Left cardiac atrium (tissue), 4 donors: ENCODE measurements at regions not wholly inside any gene's neighbourhood (a gene's known extent, or its start where the extent isn't known, plus 50 kb on each side); places are given as distances from the start of the nearest gene placed in this dataset.
"Not testable (repeated sequence)": the region's sequence is repeated elsewhere in the genome, so short reads cannot be mapped to it uniquely, and the experiment has no call there.

Experiments used
- ATAC-seq, 2 donors: fragments of 200-7000 bp; cut with Tn5 transposase; one replicate each; pipeline ENCODE4 v1.9.1; 2020; ENCODE audit warnings: mild to moderate bottlenecking in 2 of 2, moderate library complexity in 2 of 2
- DNase-seq: peaks from one replicate; pipeline ENCODE4 v3.0.0-alpha.2; 2020
- intact Hi-C, 2 donors: fragments of 100-400 bp; cut with DNase I; formaldehyde crosslinking; loops; one replicate each; pipeline versions ENCODE4 v1.14.1 to v1.15.1; 2022 to 2023
- donor health status: DM: no; HTN: yes; CAD: no.
- donor health status: DM: no; HTN: yes; CAD: no; lungs with severe emphysema.
- donor health status: DM: yes; HTN: yes; CAD: no.
- donor health status: Dilated cardiomyopathy.

- no peak for ATAC-seq
- intact Hi-C loops: no loop called here
- DNase-seq: no peak
Observed at GRCh38 chr3:150331978-150332568, 76.0 kb upstream of the TSC22D2 start.

- no peak for ATAC-seq
- intact Hi-C loops: no loop called here
Observed at GRCh38 chr3:150330872-150331271, 77.2 kb upstream of the TSC22D2 start.

GRCh38 chr3:150330174-150330573 lies 77.9 kb upstream of the TSC22D2 start:
- ATAC-seq (no peak), DNase-seq (no peak)
- intact Hi-C loops: no loop called here

More at GRCh38 chr3:150330872-150331271, 77.2 kb upstream of the TSC22D2 start:
- DNase-seq: no peak

- intact Hi-C loops: no loop called here
- ATAC-seq: no peak
Observed at GRCh38 chr3:150329408-150329807, 78.7 kb upstream of the TSC22D2 start.

GRCh38 chr3:150328654-150329040 lies 79.5 kb upstream of the TSC22D2 start:
- intact Hi-C loops: no loop called here
- ATAC-seq: no peak
- no peak for DNase-seq

More at GRCh38 chr3:150329408-150329807, 78.7 kb upstream of the TSC22D2 start:
- DNase-seq: no peak

- no peak for DNase-seq
- no peak for ATAC-seq
- intact Hi-C loops: no loop called here
Observed at GRCh38 chr3:150327678-150328653, 80.1 kb upstream of the TSC22D2 start.

- DNase-seq (no peak), ATAC-seq (no peak)
- intact Hi-C loops: no loop called here
Observed at GRCh38 chr3:150324788-150325187, 83.3 kb upstream of the TSC22D2 start.

GRCh38 chr3:150324245-150324644 lies 83.9 kb upstream of the TSC22D2 start:
- no peak for DNase-seq
- no peak for ATAC-seq
- intact Hi-C loops: no loop called here

- ATAC-seq (no peak), DNase-seq (no peak)
- intact Hi-C loops: no loop called here
Observed at GRCh38 chr3:150323770-150324169, 84.3 kb upstream of the TSC22D2 start.

GRCh38 chr3:150323091-150323490 lies 85.0 kb upstream of the TSC22D2 start:
- intact Hi-C loops, DNase-seq, ATAC-seq: not testable (repeated sequence)

GRCh38 chr3:150320971-150321370 lies 87.1 kb upstream of the TSC22D2 start:
- DNase-seq, ATAC-seq, intact Hi-C loops: not testable (repeated sequence)

- DNase-seq (no peak), ATAC-seq (peak in 1 of 2 donors; percentile 79)
- intact Hi-C loops: no loop called here
Observed at GRCh38 chr3:150319900-150320299, 88.2 kb upstream of the TSC22D2 start.

- intact Hi-C loops: no loop called here
- no peak for DNase-seq
- ATAC-seq: no peak
Observed at GRCh38 chr3:150317469-150317868, 90.6 kb upstream of the TSC22D2 start.

- intact Hi-C loops: no loop called here
- ATAC-seq: no peak
- DNase-seq: no peak
Observed at GRCh38 chr3:150315721-150316120, 92.4 kb upstream of the TSC22D2 start.

GRCh38 chr3:150314248-150315004 lies 93.7 kb upstream of the TSC22D2 start:
- ATAC-seq (peak; percentile 34 to 70), DNase-seq (no peak)
- intact Hi-C loops: no loop called here

- no peak for DNase-seq
- no peak for ATAC-seq
- intact Hi-C loops: no loop called here
Observed at GRCh38 chr3:150312018-150312657, 96.0 kb upstream of the TSC22D2 start.

GRCh38 chr3:150311156-150311555 lies 96.9 kb upstream of the TSC22D2 start:
- no peak for DNase-seq
- ATAC-seq: no peak
- intact Hi-C loops: no loop called here

- intact Hi-C loops: no loop called here
- ATAC-seq (no peak), DNase-seq (no peak)
Observed at GRCh38 chr3:150309557-150309956, 98.5 kb upstream of the TSC22D2 start.

- no peak for ATAC-seq
- DNase-seq: no peak
- intact Hi-C loops: no loop called here
Observed at GRCh38 chr3:150309257-150309542, 98.9 kb upstream of the TSC22D2 start.
